ENCODE measurements at regions not wholly inside any gene's neighbourhood (a gene's known extent, or its start where the extent isn't known, plus 50 kb on each side); places are given as distances from the start of the nearest gene placed in this dataset.

GRCh38 chr14:42293180-42293579, 686.5 kb downstream of the LRFN5 start:
- no peak for DNase-seq

GRCh38 chr14:42277840-42278239, 671.2 kb downstream of the LRFN5 start:
- DNase-seq = no peak

GRCh38 chr14:42269234-42269633, 662.6 kb downstream of the LRFN5 start:
- DNase-seq = no peak

GRCh38 chr14:42248131-42248530, 641.5 kb downstream of the LRFN5 start:
- DNase-seq = no peak

- no peak for DNase-seq
Observed at GRCh38 chr14:42241101-42241500, 634.4 kb downstream of the LRFN5 start.

GRCh38 chr14:42229976-42230375, 623.3 kb downstream of the LRFN5 start:
- DNase-seq = no peak

GRCh38 chr14:42229294-42229693, 622.6 kb downstream of the LRFN5 start:
- no peak for DNase-seq

GRCh38 chr14:42228611-42229010, 621.9 kb downstream of the LRFN5 start:
- DNase-seq = no peak

- peak; percentile 61 for DNase-seq
Observed at GRCh38 chr14:42224053-42224888, 617.6 kb downstream of the LRFN5 start.

- peak; percentile 94 for DNase-seq
Observed at GRCh38 chr14:42222924-42223471, 616.3 kb downstream of the LRFN5 start.

GRCh38 chr14:42214981-42215491, 608.4 kb downstream of the LRFN5 start:
- DNase-seq = no peak

- no peak for DNase-seq
Observed at GRCh38 chr14:42200957-42201356, 594.3 kb downstream of the LRFN5 start.

- no peak for DNase-seq
Observed at GRCh38 chr14:42198010-42198409, 591.3 kb downstream of the LRFN5 start.

- DNase-seq = peak; percentile 95
Observed at GRCh38 chr14:42192738-42193653, 586.3 kb downstream of the LRFN5 start.

GRCh38 chr14:42190744-42191143, 584.1 kb downstream of the LRFN5 start:
- no peak for DNase-seq

- DNase-seq = no peak
Observed at GRCh38 chr14:42187846-42188245, 581.2 kb downstream of the LRFN5 start.

GRCh38 chr14:42185718-42186117, 579.0 kb downstream of the LRFN5 start:
- DNase-seq = no peak

- DNase-seq = no peak
Observed at GRCh38 chr14:42174357-42174756, 567.7 kb downstream of the LRFN5 start.

- DNase-seq = no peak
Observed at GRCh38 chr14:42173206-42173605, 566.5 kb downstream of the LRFN5 start.

GRCh38 chr14:42172304-42172703, 565.6 kb downstream of the LRFN5 start:
- no peak for DNase-seq

GRCh38 chr14:42163136-42163535, 556.5 kb downstream of the LRFN5 start:
- DNase-seq = no peak

GRCh38 chr14:42159138-42159537, 552.5 kb downstream of the LRFN5 start:
- DNase-seq = no peak

GRCh38 chr14:42149609-42150261, 543.1 kb downstream of the LRFN5 start:
- DNase-seq = no peak
